ENCODE measurements at regions not wholly inside any gene's neighbourhood (a gene's known extent, or its start where the extent isn't known, plus 50 kb on each side); places are given as distances from the start of the nearest gene placed in this dataset.

- no peak overlapping the region for H3K27ac Mint-ChIP-seq
- H3K4me1 Mint-ChIP-seq: no peaks in the 10 kb centered on the region
- peaks cover 12% of the 10 kb centered on the region for H3K27me3 Mint-ChIP-seq (ENCODE audit: low read depth)
- no peaks in the 10 kb centered on the region for H3K36me3 Mint-ChIP-seq
- no peak for TF ChIP-seq CTCF (IDR thresholded peaks at IDR 0.05; ENCODE audit: unreplicated experiment)
- peaks cover 6% of the 10 kb centered on the region for H3K9me3 Mint-ChIP-seq
- H3K4me3 Mint-ChIP-seq: no peak overlapping the region
- no peak for DNase-seq (ENCODE audit: low spot score in 2 of 2, unreplicated experiment in 2 of 2)
These were observed 79.1 kb upstream of the FAM120A start for GRCh38 chr9:93372391-93372790.

- Mint-ChIP-seq H3K27ac (no peak overlapping the region), H3K36me3 (no peaks in the 10 kb centered on the region), H3K4me3 (no peak overlapping the region), H3K27me3 (ENCODE audit: low read depth) (peaks cover 10% of the 10 kb centered on the region), H3K4me1 (no peaks in the 10 kb centered on the region), H3K9me3 (peaks cover 5% of the 10 kb centered on the region)
- DNase-seq (ENCODE audit: low spot score in 2 of 2, unreplicated experiment in 2 of 2): no peak
- no peak for TF ChIP-seq CTCF (IDR thresholded peaks at IDR 0.05; ENCODE audit: unreplicated experiment)
These were observed 75.1 kb upstream of the FAM120A start for GRCh38 chr9:93376411-93376810.

GRCh38 chr9:93378276-93378675, 73.2 kb upstream of the FAM120A start:
- H3K4me1 Mint-ChIP-seq: no peaks in the 10 kb centered on the region
- DNase-seq (ENCODE audit: low spot score in 2 of 2, unreplicated experiment in 2 of 2): no peak
- no peak for TF ChIP-seq CTCF (IDR thresholded peaks at IDR 0.05; ENCODE audit: unreplicated experiment)
- H3K9me3 Mint-ChIP-seq: peaks cover 11% of the 10 kb centered on the region
- no peak overlapping the region for H3K4me3 Mint-ChIP-seq
- H3K27ac Mint-ChIP-seq: no peak overlapping the region
- H3K36me3 Mint-ChIP-seq: no peaks in the 10 kb centered on the region
- H3K27me3 Mint-ChIP-seq (ENCODE audit: low read depth): peaks cover 10% of the 10 kb centered on the region

GRCh38 chr9:93379051-93379450, 72.4 kb upstream of the FAM120A start:
- Mint-ChIP-seq H3K4me1 (no peaks in the 10 kb centered on the region), H3K9me3 (peaks cover 11% of the 10 kb centered on the region), H3K27me3 (ENCODE audit: low read depth) (peaks cover 10% of the 10 kb centered on the region), H3K36me3 (no peaks in the 10 kb centered on the region), H3K27ac (no peak overlapping the region), H3K4me3 (no peak overlapping the region)
- no peak for DNase-seq (ENCODE audit: low spot score in 2 of 2, unreplicated experiment in 2 of 2)
- peak; percentile 34 for TF ChIP-seq CTCF (IDR thresholded peaks at IDR 0.05; ENCODE audit: unreplicated experiment)

- Mint-ChIP-seq H3K4me1 (no peaks in the 10 kb centered on the region), H3K9me3 (peaks cover 15% of the 10 kb centered on the region), H3K27ac (no peak overlapping the region), H3K36me3 (no peaks in the 10 kb centered on the region), H3K27me3 (ENCODE audit: low read depth) (peaks cover 6% of the 10 kb centered on the region), H3K4me3 (no peak overlapping the region)
- no peak for DNase-seq (ENCODE audit: low spot score in 2 of 2, unreplicated experiment in 2 of 2)
- TF ChIP-seq CTCF (IDR thresholded peaks at IDR 0.05; ENCODE audit: unreplicated experiment): no peak
These were observed 71.0 kb upstream of the FAM120A start for GRCh38 chr9:93380410-93381060.

GRCh38 chr9:93387791-93388190, 63.7 kb upstream of the FAM120A start:
- Mint-ChIP-seq H3K36me3 (no peaks in the 10 kb centered on the region), H3K9me3 (peaks cover 5% of the 10 kb centered on the region), H3K4me3 (no peak overlapping the region), H3K4me1 (no peaks in the 10 kb centered on the region), H3K27me3 (ENCODE audit: low read depth) (no peaks in the 10 kb centered on the region), H3K27ac (no peak overlapping the region)
- DNase-seq (ENCODE audit: low spot score in 2 of 2, unreplicated experiment in 2 of 2): no peak
- no peak for TF ChIP-seq CTCF (IDR thresholded peaks at IDR 0.05; ENCODE audit: unreplicated experiment)

Data from mesothelial cell of epicardium (in vitro differentiated cells).